PC-3 (cell line): ENCODE measurements at regions not wholly inside any gene's neighbourhood (a gene's known extent, or its start where the extent isn't known, plus 50 kb on each side); places are given as distances from the start of the nearest gene placed in this dataset.

Experiments used
- EZH2 ChIP-seq: fragments of 300-600 bp; sonication (generic); IDR thresholded peaks from one replicate; pipeline ENCODE4 v1.6.1; 2017; ENCODE audit warnings: antibody characterized with exemption, mild to moderate bottlenecking, low read length; ENCODE audit not compliant: unreplicated experiment
- TF ChIP-seq, protein P1 (sequence below): fragments of 300-600 bp; sonication (generic); conservative IDR thresholded peaks from 2 replicates; pipeline ENCODE4 v1.5.1; 2017; ENCODE audit warnings: antibody characterized with exemption, low read depth, mild to moderate bottlenecking, low read length

GRCh38 chr20:53888510-53888909, 181.9 kb downstream of the BCAS1 start:
- TF ChIP-seq, protein P1, sequence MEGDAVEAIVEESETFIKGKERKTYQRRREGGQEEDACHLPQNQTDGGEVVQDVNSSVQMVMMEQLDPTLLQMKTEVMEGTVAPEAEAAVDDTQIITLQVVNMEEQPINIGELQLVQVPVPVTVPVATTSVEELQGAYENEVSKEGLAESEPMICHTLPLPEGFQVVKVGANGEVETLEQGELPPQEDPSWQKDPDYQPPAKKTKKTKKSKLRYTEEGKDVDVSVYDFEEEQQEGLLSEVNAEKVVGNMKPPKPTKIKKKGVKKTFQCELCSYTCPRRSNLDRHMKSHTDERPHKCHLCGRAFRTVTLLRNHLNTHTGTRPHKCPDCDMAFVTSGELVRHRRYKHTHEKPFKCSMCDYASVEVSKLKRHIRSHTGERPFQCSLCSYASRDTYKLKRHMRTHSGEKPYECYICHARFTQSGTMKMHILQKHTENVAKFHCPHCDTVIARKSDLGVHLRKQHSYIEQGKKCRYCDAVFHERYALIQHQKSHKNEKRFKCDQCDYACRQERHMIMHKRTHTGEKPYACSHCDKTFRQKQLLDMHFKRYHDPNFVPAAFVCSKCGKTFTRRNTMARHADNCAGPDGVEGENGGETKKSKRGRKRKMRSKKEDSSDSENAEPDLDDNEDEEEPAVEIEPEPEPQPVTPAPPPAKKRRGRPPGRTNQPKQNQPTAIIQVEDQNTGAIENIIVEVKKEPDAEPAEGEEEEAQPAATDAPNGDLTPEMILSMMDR = no peak
- TF ChIP-seq EZH2 = no peak
